CD4-positive, alpha-beta T cell treated with Interleukin-2 at 100 ng/mL for 4 hours (primary cell): ENCODE measurements at regions not wholly inside any gene's neighbourhood (a gene's known extent, or its start where the extent isn't known, plus 50 kb on each side); places are given as distances from the start of the nearest gene placed in this dataset.
"Not testable (repeated sequence)": the region's sequence is repeated elsewhere in the genome, so short reads cannot be mapped to it uniquely, and the experiment has no call there.

Experiments
- DNase-seq: peaks from one replicate; pipeline ENCODE4 v3.0.0-alpha.2; 2020; ENCODE audit warnings: low spot score

- no peak for DNase-seq
These were observed 85.1 kb downstream of the GNL3L start for GRCh38 chrX:54615109-54615508.

- no peak for DNase-seq
These were observed 103.6 kb downstream of the GNL3L start for GRCh38 chrX:54633641-54634040.

GRCh38 chrX:54639018-54639345 lies 109.0 kb downstream of the GNL3L start:
- DNase-seq: no peak

DNA sequence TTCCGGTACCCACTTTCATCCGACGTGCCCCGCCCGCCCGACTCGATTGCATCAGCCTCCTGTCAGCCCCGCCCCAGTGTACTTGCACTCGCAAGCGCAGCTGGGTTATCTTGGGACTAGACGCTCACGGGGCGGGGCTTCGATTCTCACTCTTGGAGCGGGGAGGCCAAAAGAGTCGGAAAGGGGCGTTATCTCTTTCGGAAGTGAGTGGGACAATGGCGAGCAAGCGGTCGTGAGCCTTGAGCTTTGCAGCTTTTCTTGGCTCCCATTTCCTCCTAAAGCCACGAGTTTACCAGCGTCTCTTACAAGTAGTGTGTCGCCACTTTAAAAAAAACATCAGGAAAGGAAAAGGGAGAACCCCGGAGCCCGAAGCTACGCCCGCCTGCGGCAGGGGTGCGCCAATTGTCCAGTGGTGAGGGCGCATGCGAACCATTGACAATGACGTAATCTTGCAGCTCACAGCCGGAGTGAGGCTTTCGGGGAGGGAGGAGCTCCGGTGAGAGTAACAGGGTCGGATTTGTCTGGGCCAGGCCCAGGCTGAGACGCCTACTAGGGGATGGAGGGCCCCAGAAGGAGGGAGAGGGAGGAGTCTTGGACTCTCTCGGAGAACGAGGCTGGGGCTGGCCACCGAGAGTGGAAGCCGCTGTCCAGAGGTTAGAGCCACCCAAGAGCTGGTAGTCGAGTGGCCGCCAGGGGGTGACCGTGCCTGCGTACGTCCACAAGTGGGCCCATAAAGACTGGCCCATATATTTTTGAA lies 109.5 kb downstream of the GNL3L start:
- DNase-seq: peak; percentile 93

DNA sequence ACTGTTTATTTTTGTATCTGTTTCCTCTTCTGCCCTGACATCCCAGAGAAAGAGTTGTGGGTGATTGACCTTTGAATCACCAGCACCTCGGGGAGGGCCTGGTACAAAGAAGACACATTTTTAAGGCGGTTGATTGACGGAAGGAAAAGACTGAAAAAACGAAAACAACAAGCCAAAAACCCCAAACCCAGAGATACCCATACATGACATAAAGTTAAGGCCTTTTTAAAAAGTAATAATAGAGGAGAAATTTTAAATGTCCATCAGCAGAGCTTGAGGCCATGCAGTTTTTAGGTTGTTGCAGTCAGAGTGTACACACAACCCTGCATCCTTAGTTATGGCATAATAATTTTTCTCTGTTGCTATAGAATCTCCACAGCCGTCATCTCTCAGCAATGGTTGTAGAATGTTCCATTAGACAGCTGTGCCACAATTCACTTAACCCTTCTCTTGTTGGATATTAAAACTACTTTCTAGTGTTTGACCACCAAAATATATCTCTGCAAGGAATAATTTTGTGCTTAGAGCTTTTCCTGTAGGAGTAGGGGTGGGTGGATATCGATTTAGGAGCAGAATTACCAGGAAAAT lies 110.2 kb downstream of the GNL3L start:
- DNase-seq: no peak

DNA sequence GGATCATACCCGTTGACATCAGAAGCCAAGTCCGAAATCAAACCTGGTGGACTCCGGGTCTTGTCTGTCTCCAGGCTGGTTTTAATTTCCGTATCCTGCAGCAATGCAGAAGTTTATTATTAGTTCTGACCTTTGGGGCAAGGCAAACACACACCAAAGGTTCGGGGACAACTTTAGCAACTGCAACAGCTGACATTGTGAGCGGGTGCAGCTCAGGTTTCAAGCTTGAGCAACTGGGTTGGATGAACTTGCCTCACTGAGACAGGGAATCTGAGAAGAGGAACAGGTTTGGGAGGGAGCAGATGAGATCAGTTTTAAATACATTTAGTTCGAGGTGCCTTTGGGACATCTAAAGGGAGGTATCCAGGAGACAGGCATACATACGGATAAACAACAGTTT lies 110.7 kb downstream of the GNL3L start:
- DNase-seq: no peak

DNA sequence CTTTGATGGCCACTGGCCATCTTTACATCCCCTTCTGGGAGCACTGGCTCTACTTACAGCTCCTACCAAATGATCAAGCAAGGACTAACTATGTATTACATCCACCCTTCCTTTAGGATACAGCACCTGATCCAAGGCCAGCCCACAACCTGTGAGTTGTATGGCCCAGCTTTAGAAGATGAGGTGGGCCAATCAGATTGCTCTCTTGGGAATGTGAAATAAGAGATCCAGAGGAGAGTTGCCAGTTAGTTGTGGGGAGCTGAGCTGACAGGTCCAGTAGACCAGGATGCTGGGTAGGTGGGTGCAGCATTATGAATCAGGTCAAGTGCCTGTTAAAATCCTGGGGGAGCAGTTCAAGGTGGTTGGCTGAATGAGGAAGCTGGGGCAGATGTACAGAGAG lies 111.5 kb downstream of the GNL3L start:
- no peak for DNase-seq

DNA sequence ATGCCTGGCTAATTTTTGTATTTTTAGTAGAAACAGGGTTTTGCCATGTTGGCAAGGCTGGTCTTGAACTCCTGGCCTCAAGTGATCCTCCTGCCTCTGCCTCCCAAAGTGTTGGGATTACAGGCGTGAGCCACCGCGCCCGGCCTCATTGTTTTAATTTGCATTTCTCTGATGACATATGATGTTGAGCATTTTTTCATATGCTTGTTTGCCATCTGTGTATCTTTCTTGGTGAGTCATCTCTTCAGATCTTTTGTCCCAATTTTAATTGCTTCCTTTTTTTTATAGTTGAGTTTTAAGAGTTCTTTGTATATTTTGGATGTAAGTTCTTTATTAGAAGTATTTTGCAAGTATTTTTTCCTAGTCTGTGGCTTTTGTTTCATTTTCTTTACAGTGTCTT lies 117.6 kb downstream of the GNL3L start:
- not testable (repeated sequence) for DNase-seq

DNA sequence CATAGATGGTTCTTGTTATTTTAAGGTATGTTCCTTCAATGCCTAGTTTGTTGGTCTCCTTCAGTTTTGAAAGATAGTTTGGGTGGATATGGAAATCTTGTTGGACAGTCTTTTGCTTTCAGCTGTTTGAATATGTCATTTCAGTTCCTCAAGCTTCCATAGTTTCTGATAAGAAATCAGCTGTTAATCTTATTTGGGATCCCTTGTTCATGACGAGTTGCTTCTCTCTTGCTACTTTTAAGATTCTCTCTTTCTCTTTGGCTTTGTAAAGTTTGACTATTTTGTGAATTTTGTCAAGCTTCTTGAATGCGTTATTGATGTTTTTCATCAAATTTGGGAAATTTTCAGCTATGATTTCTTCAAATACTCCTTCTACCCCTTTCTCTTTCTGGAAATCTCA lies 129.5 kb downstream of the GNL3L start:
- DNase-seq: no peak

DNA sequence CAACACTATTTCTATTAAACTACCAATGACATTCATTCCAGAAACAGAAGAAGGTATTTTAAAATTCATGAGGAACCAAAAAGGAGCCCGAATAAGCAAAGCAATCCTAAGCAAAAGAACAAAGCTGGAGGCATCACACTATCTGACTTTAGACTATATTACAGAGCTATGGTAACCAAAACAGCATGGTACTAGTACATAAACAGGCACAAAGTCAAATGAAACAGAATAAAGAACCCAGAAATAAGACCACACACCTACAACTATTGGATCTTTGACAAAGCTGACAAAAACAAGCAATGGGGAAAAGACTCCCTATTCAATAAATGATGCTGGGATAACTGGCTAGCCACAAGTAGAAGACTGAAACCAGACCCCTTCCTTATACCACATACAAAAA lies 122.3 kb downstream of the ITIH6 start:
- DNase-seq: no peak

DNA sequence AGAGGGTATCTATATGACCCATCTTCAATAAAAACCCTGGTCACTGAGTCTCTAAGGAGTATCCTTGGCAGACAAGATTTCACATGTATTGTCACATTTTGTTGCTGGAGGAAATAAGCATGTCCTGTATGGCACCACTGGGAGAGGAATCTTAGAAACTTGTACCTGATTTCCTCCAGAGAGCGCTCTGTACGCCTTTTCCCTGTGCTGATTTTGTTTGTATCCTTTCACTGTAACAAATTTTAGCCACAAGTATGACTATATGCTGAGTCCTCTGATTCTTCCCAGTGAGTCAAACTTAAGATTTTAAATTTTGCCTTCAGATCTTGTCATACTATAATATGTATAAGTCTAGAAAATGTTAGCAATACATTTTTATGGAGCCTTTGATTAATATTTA lies 102.8 kb downstream of the ITIH6 start:
- no peak for DNase-seq

DNA sequence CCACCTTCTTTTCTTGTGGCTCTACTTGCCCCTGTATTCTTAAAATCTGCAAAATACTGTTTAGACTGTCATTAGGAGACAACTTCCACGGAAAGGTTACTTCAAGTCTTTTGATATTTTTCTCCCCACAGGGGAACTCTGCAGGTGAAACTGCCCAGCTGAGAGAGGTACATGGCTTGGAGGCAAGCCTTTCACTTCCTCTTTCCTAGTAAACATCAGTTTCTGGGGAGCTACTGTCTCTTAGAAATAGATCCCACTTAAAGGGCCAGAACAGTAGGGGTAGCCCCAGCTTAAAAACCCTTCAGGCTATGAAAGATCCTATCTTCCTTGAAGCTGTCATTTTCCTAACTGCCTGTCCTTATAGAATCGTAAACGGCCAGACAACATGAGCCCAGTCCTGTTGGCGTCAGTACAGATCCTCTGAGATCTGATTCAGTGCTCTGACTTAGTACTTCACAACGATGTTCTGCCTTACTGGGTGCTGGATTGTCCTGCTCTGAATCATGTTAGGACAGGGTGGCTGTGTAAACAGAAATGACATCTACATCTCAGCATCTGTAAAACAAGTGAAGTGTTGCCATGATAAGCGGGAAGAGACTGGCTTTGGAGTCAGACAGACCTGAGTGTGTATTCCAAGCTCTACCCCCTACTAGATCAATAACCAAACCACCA lies 102.1 kb downstream of the ITIH6 start:
- DNase-seq: no peak
